ENCODE measurements at regions not wholly inside any gene's neighbourhood (a gene's known extent, or its start where the extent isn't known, plus 50 kb on each side); places are given as distances from the start of the nearest gene placed in this dataset.

- no peaks in the 10 kb centered on the region for H3K23me2 ChIP-seq (ENCODE audit: insufficient read length, low read depth, low read length, poor library complexity, severe bottlenecking)
- no peaks in the 10 kb centered on the region for H4K20me1 ChIP-seq (ENCODE audit: control insufficient read depth, insufficient read depth, insufficient read length)
- H2BK12ac ChIP-seq (ENCODE audit: insufficient read length, low read depth, low read length), result no peak overlapping the region
- H3K4me2 ChIP-seq (ENCODE audit: insufficient read depth, insufficient read length, low read length), result no peak overlapping the region
- H4K5ac ChIP-seq (ENCODE audit: insufficient read length, low read depth, low read length), result no peak overlapping the region
- H3T11ph ChIP-seq (ENCODE audit: low read length), result no peak overlapping the region
- H2AFZ ChIP-seq (ENCODE audit: low read length), result no peak overlapping the region
- H3K27ac Mint-ChIP-seq, result no peak overlapping the region
- no peaks in the 10 kb centered on the region for H3K79me1 ChIP-seq (ENCODE audit: insufficient read depth, low read depth, low read length, poor library complexity, severe bottlenecking)
- DNase-seq, result no peak
- no peak overlapping the region for H3K18ac ChIP-seq (ENCODE audit: insufficient read length, low read depth, low read length)
- H3K27me3 Mint-ChIP-seq (ENCODE audit: low read depth), result no peaks in the 10 kb centered on the region
- H2AK5ac ChIP-seq (ENCODE audit: insufficient read length, low read length), result no peak overlapping the region
- no peak overlapping the region for H3K9ac ChIP-seq (ENCODE audit: extremely low read depth, insufficient read length, low read length)
- TF ChIP-seq CTCF (conservative IDR thresholded peaks at IDR 0.05), result no peak
- no peak overlapping the region for H2BK120ac ChIP-seq (ENCODE audit: low read depth, low read length, poor library complexity, severe bottlenecking)
- no peak overlapping the region for H3K4me3 Mint-ChIP-seq
- H3K36me3 Mint-ChIP-seq (ENCODE audit: insufficient read depth in 1 of 3, low read depth in 3 of 3), result no peaks in the 10 kb centered on the region
- H3K14ac ChIP-seq (ENCODE audit: insufficient read depth, low read length), result no peak overlapping the region
- no peaks in the 10 kb centered on the region for H3K9me3 Mint-ChIP-seq
- H2BK5ac ChIP-seq (ENCODE audit: insufficient read length, low read length), result no peak overlapping the region
- peaks cover 5 to 8% of the 10 kb centered on the region in 2 experiments for H3K4me1 Mint-ChIP-seq
- no peaks in the 10 kb centered on the region for H3K9me3 ChIP-seq (ENCODE audit: control insufficient read depth, low read depth, low read length)
- H2BK15ac ChIP-seq (ENCODE audit: low read depth, low read length), result no peak overlapping the region
- no peak overlapping the region for H3K23ac ChIP-seq (ENCODE audit: insufficient read length, low read depth, low read length)
- no peaks in the 10 kb centered on the region for H3K79me2 ChIP-seq (ENCODE audit: insufficient read depth, low read length)
- H3K4me1 ChIP-seq (ENCODE audit: insufficient read depth, low read length), result peaks cover 2% of the 10 kb centered on the region; the same call in 1 of the 2 replicates
- no peaks in the 10 kb centered on the region; the same call in 1 of the 2 replicates for H3K27me3 ChIP-seq (ENCODE audit: insufficient read depth, low read length)
- no peak overlapping the region for H3K27ac ChIP-seq (ENCODE audit: insufficient read length, low read depth, low read length)
- no peak overlapping the region for H4K91ac ChIP-seq (ENCODE audit: insufficient read length, low read depth, low read length)
- H3K56ac ChIP-seq (ENCODE audit: insufficient read length, low read depth, low read length), result no peak overlapping the region
- H2BK20ac ChIP-seq (ENCODE audit: low read depth, low read length, poor library complexity, severe bottlenecking), result no peak overlapping the region
- no peak overlapping the region for H4K8ac ChIP-seq (replicated peaks; ENCODE audit: insufficient read length, low read depth, low read length)
- no peak overlapping the region for H3K4ac ChIP-seq (ENCODE audit: low read depth, low read length)
- no CpG with 5 or more reads among the region's 1 CpG for WGBS (ENCODE audit: extremely low coverage, insufficient read length, low lambda C conversion rate)
Measured at GRCh38 chr9:117783828-117784227, 79.6 kb downstream of the TLR4 start.

Measured in H9 (cell line).